ENCODE measurements at regions not wholly inside any gene's neighbourhood (a gene's known extent, or its start where the extent isn't known, plus 50 kb on each side); places are given as distances from the start of the nearest gene placed in this dataset.

- DNase-seq (no peak), ATAC-seq (no peak)
- no peak for TF ChIP-seq CTCF (IDR thresholded peaks at IDR 0.05)
- Histone ChIP-seq H3K27ac (no peak overlapping the region), H3K36me3 (no peaks in the 10 kb centered on the region), H3K9me3 (peaks cover 0 to 21% (median 12%) of the 10 kb centered on the region in 11 donors), H3K27me3 (no peaks in the 10 kb centered on the region), H3K4me3 (no peak overlapping the region), H3K4me1 (peaks cover 0 to 8% (median 0%) of the 10 kb centered on the region in 9 donors)
- intact Hi-C loops (cut with DNase I): no loop called here
- whole genome bisulfite sequencing, 2 donors: 60 to 69% methylated on average over 6 of the region's 6 CpGs
Observed at GRCh38 chr17:77508047-77508715, 367.4 kb downstream of the SEC14L1 start.

DNA sequence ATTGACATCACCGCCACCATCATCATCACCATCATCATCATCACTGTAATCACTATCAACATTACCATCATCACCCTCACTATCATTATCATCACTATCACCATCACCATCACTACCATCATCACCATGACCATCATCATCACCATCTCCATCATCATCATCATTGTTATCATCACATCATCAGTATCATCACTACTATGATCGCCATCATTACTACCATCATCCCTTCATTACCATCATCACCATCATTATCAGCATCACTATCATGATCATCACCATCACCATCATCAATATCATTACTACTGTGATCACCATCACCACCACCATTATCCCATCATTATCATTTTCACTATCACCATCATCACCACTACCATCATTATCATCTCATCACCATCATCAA lies 368.3 kb downstream of the SEC14L1 start:
- WGBS, 2 donors: 97 to 100% methylated on average over 2 of the region's 2 CpGs
- Histone ChIP-seq H3K4me3 (no peak overlapping the region), H3K36me3 (no peaks in the 10 kb centered on the region), H3K4me1 (peaks cover 0 to 8% (median 0%) of the 10 kb centered on the region in 9 donors), H3K27me3 (no peaks in the 10 kb centered on the region), H3K27ac (no peak overlapping the region), H3K9me3 (peaks cover 0 to 21% (median 12%) of the 10 kb centered on the region in 11 donors)
- no peak for TF ChIP-seq CTCF (IDR thresholded peaks at IDR 0.05)
- intact Hi-C loops (cut with DNase I): no loop called here
- DNase-seq: no peak
- ATAC-seq: no peak

DNA sequence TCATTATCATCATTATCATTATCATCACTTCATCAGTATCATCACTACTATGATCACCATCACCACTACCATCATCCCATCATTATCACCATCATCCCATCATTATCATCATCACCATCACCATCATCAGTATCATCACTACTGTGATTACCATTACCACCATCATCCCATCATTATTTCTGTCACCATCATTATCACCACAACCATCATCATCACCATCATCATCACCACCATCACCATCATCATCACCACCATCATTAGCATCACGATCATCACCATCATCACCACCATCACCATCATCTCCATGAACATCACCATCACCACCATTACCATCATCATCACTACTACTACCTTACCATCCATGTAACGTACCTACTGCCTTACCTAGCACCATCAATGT lies 368.8 kb downstream of the SEC14L1 start:
- no peak for TF ChIP-seq CTCF (IDR thresholded peaks at IDR 0.05)
- peaks cover 0 to 22% (median 12%) of the 10 kb centered on the region in 11 donors for H3K9me3 ChIP-seq
- intact Hi-C loops (cut with DNase I): no loop called here
- H3K27ac ChIP-seq: no peak overlapping the region
- ATAC-seq: no peak
- no peaks in the 10 kb centered on the region for H3K36me3 ChIP-seq
- peaks cover 0 to 5% (median 0%) of the 10 kb centered on the region in 9 donors for H3K4me1 ChIP-seq
- 90 to 100% methylated on average over 2 of the region's 2 CpGs for WGBS, 2 donors
- no peak overlapping the region for H3K4me3 ChIP-seq
- DNase-seq: no peak
- no peaks in the 10 kb centered on the region for H3K27me3 ChIP-seq

DNA sequence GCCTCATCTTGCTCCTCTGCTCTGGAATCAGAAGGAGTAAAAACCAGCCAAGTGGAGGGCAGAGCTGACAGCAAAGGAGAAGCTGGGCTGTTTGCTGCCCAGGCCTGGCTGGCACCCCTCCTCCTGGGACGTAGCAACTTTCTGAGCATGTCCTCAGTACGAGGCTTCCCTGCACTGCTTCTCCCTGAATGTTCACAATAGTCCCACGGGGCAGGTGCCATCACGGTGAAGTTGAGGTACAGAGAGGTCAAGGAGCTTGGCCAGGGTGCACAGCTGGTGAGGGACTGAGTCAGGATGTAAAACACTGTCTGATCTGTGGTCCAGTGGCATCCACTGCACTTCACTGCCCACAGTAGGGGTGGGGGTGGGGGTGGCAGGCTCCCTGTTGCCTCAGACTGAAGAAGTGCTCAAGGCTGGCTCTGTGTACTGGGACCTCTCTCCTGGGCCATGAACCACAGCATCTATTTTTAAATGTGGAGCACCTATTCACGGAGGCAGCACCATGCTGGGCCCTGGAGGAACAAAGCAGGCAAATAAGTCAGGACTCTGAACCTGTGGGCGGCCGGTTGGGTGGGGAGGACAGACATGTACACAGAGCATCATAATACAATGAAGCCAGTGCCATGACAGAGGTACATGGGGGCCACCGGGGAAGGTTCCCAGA lies 369.5 kb downstream of the SEC14L1 start:
- H3K4me3 ChIP-seq: no peak overlapping the region
- intact Hi-C loops (cut with DNase I): no loop called here
- no peak overlapping the region for H3K27ac ChIP-seq
- peaks cover 0 to 4% (median 0%) of the 10 kb centered on the region in 9 donors for H3K4me1 ChIP-seq
- TF ChIP-seq CTCF (IDR thresholded peaks at IDR 0.05): no peak
- ATAC-seq: no peak
- no peak for DNase-seq
- no peaks in the 10 kb centered on the region for H3K27me3 ChIP-seq
- peaks cover 0 to 22% (median 12%) of the 10 kb centered on the region in 11 donors for H3K9me3 ChIP-seq
- 79 to 90% methylated on average over 8 of the region's 8 CpGs for WGBS, 2 donors
- no peaks in the 10 kb centered on the region for H3K36me3 ChIP-seq
